SKM-1 treated with dmso at 0.1 percent for 144 hours (cell line): ENCODE measurements at regions not wholly inside any gene's neighbourhood (a gene's known extent, or its start where the extent isn't known, plus 50 kb on each side); places are given as distances from the start of the nearest gene placed in this dataset.
"Not testable (repeated sequence)": the region's sequence is repeated elsewhere in the genome, so short reads cannot be mapped to it uniquely, and the experiment has no call there.

Experiments
- DNase-seq: peaks from one replicate; lab custom pipeline; 2025; ENCODE audit not compliant: unreplicated experiment; lab: John Stamatoyannopoulos, UW

- no peak for DNase-seq
Observed at GRCh38 chr4:170231377-170231776, 141.6 kb upstream of the AADAT start.

DNA sequence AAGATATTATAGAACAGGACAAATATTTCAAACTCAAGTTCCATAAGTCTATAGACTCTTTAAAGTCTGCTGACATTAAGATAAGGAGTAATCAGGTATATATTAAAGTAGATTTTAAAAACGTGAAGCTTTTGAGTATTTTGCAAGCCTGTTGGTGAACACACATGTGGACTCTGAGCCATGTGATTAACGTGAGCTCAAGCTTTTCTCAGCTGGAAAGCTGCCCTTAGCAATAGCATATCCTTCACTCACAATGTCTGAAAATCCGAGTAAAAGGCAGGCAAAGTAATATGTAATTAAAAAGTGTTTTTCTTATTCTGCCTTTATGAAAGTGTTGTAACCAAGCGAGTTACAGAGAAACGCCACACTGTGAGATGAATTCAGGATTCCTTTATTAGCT lies 140.5 kb upstream of the AADAT start:
- no peak for DNase-seq

DNA sequence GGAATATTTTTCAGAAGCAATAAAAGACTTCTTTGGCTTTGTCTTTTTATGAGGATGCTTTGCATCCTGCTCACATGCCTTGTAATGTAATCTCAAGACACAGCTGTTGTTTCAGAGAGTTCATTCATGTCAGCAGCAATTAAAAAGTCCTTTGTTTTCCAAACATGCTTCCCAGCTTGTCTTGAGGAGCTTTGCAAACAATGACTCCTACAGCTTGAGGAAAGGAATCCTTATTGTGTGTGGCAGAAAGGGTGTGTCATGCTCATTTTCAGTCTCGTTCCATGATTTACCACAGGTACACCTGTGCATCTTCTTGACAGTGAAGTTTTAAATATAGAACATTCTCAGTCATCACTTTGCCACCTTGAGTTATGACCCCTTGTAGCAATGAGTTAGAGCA lies 139.2 kb upstream of the AADAT start:
- no peak for DNase-seq

DNA sequence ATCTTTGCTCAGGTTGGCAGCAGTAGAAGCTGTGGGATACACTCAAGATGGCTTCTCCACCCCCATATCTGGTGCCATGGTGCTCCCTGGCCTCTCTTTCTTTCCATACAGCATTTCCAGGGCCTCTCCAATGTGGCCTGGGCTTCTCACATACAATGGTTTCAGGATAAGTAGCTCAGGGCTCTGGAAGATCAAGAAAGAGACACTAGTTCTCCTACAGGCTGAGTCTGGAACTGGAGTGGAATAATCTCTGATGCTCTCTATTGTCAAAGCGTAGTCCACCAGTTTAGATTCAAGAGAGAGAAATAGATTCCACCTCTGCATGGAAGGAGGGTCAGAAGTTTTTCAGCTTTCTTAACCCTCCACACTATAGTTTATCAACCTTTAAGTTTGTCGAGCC lies 138.2 kb upstream of the AADAT start:
- no peak for DNase-seq

- peak; percentile 17 for DNase-seq
Observed at GRCh38 chr4:170226288-170226687, 136.5 kb upstream of the AADAT start.

- no peak for DNase-seq
Observed at GRCh38 chr4:170214731-170215130, 125.0 kb upstream of the AADAT start.

GRCh38 chr4:170214101-170214500 lies 124.3 kb upstream of the AADAT start:
- no peak for DNase-seq

- peak; percentile 89 for DNase-seq
Observed at GRCh38 chr4:170202721-170203120, 113.0 kb upstream of the AADAT start.

GRCh38 chr4:170198747-170199146 lies 109.0 kb upstream of the AADAT start:
- no peak for DNase-seq

- peak; percentile 90 for DNase-seq
Observed at GRCh38 chr4:170194794-170195193, 105.0 kb upstream of the AADAT start.

DNA sequence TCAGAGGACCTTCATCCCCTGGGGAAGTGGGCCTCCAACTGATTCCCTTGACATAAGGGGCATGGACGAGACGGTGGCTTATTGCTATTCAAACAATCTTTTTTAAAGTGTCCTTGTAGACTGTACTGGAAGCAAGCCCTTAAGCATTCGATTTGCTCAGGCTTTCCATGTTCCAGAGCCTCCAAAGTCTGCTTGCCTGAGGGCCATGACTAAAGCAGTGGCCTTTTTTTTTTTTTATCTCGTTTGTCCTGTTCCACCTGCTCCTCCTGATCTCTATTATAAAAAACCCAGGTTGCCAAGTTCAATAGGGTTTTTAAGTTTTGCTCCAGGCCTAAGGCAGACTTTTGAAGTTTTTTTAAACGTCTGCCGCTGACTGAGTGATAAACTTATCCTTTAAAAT lies 103.7 kb upstream of the AADAT start:
- DNase-seq: no peak

DNA sequence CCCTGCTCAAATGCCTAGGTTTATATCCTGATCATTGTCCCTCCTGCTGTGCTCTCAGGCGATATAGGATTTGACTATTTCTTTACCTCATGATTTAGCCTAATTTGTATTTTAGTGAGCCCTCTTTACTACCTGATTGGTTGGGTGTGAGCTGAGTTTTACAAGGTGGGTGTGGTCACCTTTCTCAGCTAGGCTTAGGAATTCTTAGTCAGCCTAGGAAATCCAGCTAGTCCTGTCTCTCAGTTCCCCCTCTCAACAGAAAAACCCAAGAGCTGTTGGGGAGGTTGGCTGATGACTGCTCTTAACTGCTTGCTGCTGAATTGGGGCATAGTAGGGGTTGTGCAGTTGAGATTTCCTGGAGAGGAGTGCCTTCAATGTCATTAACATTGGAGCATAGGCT lies 100.5 kb upstream of the AADAT start:
- DNase-seq: no peak

DNA sequence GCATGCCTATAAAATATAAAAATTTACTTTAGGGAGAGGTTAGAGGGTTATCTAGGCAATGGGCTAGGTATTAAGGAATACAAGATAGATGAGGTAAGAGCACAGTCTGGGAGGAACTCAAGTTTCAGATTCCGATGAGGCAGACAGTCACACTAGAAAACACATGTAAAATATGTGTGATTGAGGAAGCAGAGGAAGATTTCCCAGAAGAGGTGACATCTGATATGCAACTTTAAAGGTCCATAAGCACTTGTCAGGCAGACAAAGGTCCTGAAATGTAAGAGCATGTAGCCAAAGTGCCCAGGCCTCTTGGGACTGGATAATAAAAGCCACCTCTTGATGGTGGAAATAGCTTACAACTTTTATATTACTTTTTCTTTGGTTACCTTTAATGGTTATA lies 81.1 kb upstream of the AADAT start:
- no peak for DNase-seq

- no peak for DNase-seq
Observed at GRCh38 chr4:170169699-170170098, 79.9 kb upstream of the AADAT start.

DNA sequence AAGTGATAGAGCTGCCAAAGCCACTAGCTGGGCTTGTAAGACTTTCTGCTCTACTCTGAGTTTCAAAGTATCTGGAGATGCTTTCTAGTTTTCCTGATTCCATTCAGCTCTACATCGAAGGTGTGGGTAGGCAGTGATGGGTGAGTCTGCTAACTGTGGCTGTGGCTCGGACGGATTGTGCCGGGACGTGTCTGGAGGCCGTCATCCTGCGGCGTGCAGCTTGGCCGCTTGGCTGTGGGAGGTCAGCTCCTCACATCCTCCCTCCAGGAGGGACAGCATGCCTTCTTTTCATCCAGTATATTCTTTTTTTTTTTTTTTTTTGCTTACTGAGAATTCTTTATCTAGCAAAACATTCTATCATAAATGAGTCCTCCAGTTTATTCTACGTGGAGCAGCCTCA lies 77.9 kb upstream of the AADAT start:
- no peak for DNase-seq

DNA sequence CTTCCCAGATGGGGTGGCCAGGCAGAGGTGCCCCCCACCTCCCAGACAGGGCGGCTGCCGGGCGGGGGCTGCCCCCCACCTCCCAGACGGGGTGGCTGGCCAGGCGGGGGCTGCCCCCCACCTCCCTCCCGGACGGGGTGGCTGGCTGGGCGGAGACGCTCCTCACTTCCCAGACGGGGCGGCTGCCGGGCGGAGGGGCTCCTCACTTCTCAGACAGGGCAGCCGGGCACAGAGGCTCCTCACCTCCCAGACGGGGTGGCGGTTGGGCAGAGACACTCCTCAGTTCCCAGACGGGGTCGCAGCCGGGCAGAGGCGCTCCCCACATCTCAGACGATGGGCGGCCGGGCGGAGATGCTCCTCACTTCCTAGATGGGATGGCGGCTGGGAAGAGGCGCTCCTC lies 76.4 kb upstream of the AADAT start:
- not testable (repeated sequence) for DNase-seq

GRCh38 chr4:170162416-170162815 lies 72.7 kb upstream of the AADAT start:
- DNase-seq: no peak

DNA sequence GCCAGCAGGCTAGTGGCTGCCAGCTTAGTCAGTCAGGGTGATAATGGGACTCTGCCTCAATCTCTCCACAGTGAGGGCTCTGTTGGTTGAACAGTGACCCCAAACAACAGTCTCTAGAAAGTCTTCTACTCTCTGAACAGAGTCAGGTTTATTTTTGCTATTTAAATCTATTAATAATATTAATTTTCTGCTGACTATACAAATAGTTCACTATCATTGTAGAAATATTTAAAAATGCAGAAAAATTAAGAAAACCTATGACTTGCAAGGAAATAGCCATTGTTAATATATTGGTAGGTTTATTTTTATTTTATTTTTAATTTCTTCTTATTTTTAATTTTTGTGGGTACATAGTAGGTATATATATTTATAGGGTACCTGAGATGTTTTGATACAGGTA lies 67.9 kb upstream of the AADAT start:
- no peak for DNase-seq

DNA sequence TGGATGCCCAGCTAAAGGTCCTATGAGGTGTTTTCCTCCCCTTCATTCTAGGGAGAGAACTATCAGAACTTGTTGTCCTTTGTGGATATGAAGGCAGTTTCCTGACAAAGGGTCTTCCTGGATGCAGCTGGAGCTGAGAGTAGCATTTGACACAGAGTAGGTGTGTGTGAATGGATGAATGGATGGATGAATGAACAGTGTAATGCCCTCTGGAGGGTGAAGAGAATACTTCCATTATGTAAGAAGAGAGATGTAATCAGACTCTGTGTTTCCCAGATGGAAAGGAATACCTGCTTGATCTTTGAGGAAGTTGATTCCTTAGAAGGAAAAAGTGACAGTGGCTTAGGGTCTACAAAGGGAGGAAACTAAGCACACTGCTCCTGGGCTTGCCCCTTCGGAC lies 55.4 kb upstream of the AADAT start:
- no peak for DNase-seq

DNA sequence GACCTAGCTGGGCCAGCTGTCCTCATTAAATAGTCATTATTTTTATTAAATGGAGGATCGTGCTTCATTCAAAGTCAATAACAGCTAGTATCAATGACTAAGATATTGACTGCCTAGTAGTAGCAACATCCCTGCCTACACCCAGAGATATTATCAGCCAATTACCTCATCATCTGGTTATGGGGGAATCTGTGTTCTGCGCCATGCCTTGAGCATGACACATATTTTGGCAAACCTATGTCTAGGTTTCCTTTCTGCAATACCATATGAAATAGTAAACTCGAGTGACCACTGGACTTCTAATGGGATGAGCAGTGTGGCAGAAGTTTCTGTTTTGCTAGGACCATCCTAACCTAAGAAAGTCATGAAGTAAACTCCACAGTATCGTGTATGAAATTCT lies 50.0 kb upstream of the AADAT start:
- DNase-seq: no peak
